SK-N-SH treated with all-trans-retinoic acid at 6 μM for 48 hours (cell line): ENCODE measurements at regions not wholly inside any gene's neighbourhood (a gene's known extent, or its start where the extent isn't known, plus 50 kb on each side); places are given as distances from the start of the nearest gene placed in this dataset.

ENCODE experiments used
- CSRNP3 ChIP-seq: fragments of 250-450 bp; sonication (Bioruptor Pico); IDR thresholded peaks from 2 replicates; pipeline ENCODE4 v1.5.1; 2021; ENCODE audit warnings: mild to moderate bottlenecking, moderate library complexity
- ZC3H10 ChIP-seq: fragments of 250-450 bp; sonication (Bioruptor Pico); IDR thresholded peaks from 2 replicates; pipeline ENCODE4 v1.5.1; 2021; ENCODE audit warnings: mild to moderate bottlenecking, moderate library complexity
- ZFP3 ChIP-seq: fragments of 250-450 bp; sonication (Bioruptor Pico); IDR thresholded peaks from 2 replicates; pipeline ENCODE4 v1.5.0; 2020; ENCODE audit warnings: mild to moderate bottlenecking, moderate library complexity
- ZFP30 ChIP-seq: fragments of 450-650 bp; formaldehyde crosslinking; IDR thresholded peaks from 2 replicates; pipeline ENCODE4 v1.5.0; 2022; ENCODE audit warnings: mild to moderate bottlenecking, moderate library complexity
- TF ChIP-seq, protein P1 (sequence below): fragments of 250-450 bp; sonication (Bioruptor Pico); IDR thresholded peaks from 2 replicates; pipeline ENCODE4 v1.8.0; 2020; ENCODE audit warnings: mild to moderate bottlenecking, moderate library complexity, borderline replicate concordance

GRCh38 chr9:2916382-2916985 is 72.6 kb upstream of the PUM3 start:
- TF ChIP-seq, protein P1, sequence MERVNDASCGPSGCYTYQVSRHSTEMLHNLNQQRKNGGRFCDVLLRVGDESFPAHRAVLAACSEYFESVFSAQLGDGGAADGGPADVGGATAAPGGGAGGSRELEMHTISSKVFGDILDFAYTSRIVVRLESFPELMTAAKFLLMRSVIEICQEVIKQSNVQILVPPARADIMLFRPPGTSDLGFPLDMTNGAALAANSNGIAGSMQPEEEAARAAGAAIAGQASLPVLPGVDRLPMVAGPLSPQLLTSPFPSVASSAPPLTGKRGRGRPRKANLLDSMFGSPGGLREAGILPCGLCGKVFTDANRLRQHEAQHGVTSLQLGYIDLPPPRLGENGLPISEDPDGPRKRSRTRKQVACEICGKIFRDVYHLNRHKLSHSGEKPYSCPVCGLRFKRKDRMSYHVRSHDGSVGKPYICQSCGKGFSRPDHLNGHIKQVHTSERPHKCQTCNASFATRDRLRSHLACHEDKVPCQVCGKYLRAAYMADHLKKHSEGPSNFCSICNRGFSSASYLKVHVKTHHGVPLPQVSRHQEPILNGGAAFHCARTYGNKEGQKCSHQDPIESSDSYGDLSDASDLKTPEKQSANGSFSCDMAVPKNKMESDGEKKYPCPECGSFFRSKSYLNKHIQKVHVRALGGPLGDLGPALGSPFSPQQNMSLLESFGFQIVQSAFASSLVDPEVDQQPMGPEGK = no peak
- no peak for TF ChIP-seq CSRNP3
- TF ChIP-seq ZC3H10 (CRISPR knock-in tag) = no peak
- no peak for TF ChIP-seq ZFP3 (CRISPR knock-in tag)
- TF ChIP-seq ZFP30 (CRISPR knock-in tag) = no peak
